Fibroblast of peridontal ligament (primary cell): ENCODE measurements at regions not wholly inside any gene's neighbourhood (a gene's known extent, or its start where the extent isn't known, plus 50 kb on each side); places are given as distances from the start of the nearest gene placed in this dataset.

Experiments
- DNase-seq: peaks from one replicate; pipeline ENCODE4 v3.0.0-alpha.2; 2010; ENCODE audit errors: extremely low read depth

DNA sequence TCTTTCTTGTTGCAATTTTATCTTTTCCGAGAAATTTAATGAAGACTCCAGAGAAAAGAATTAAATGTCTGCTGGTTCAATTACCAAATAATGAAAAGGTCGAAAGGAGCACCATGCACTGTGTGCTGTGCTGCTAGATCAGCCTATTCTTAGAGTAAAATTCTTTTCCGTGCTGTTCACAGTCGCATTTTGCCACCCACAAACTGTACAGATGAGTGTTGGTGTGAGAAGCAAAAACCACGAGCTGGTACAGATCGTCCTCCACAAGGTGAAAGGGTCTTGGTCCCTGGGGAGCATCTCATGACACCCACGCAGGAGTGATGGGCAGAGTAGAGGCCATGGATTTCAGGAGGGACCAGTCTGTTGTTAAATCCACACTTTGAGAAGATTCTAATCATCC is 143.8 kb upstream of the PUM3 start:
- DNase-seq, result no peak

DNA sequence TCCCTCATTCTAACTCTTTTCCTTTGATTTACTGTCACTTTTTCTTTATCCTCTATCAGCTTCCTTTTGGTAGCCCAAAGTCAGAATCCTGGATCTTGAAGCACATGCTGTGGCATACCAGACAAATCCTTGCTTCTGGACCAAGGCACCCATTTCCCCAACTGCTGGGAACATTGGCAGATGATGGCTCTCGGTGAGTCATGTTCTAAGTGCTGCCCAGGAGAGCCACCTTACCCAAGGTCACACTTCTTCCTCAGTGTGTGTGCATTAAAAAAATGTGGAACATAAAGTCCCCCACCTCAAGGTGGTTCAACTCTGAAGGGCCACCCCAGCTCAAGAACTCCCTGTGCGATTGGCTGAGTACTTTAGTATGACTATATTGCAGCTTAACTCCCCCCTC is 141.4 kb upstream of the PUM3 start:
- DNase-seq, result no peak

- no peak for DNase-seq
Measured at GRCh38 chr9:2984491-2984890, 140.6 kb upstream of the PUM3 start.

GRCh38 chr9:2979957-2980610 is 136.2 kb upstream of the PUM3 start:
- DNase-seq, result no peak

GRCh38 chr9:2972475-2972874 is 128.6 kb upstream of the PUM3 start:
- no peak for DNase-seq

DNA sequence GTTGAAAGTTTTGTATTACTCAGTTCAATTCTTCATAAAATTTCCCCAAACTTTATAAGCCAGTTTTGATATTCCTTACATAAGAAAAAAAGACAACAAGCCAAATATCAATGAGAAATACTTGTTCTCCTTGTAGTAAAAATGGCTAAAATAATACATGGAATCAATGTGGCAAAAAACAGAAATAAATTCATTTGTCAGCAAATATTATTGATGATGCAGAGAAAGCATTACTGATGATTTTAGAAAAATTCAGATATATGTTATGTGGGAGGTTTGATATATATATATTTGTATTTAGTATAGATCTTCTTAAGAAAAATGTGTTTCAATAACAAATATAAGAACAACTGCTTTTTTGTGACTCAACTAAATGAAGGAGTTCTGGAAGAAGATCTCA is 127.0 kb upstream of the PUM3 start:
- no peak for DNase-seq

DNA sequence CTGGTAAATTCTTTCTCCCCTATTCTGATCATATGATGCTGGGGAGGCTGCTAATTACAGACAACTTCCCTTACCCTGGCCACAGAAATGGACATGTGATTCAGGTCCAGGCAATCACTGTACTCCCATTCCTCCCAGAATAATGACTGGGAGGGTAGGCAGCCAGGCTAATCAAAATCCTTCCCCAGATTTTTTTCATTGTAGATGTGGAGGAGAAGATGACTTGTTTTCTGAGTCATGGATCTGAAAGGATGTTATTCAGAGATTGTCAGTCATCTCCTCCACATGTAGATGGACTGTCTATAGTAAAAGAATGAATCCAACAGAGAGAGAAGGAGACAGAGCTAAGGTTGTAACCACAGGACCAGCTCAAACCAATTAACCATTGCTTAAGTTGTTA is 123.9 kb upstream of the PUM3 start:
- DNase-seq, result peak; percentile 33

- DNase-seq, result no peak
Measured at GRCh38 chr9:2966565-2967300, 122.8 kb upstream of the PUM3 start.

- DNase-seq, result no peak
Measured at GRCh38 chr9:2964470-2964869, 120.6 kb upstream of the PUM3 start.

GRCh38 chr9:2963307-2963706 is 119.4 kb upstream of the PUM3 start:
- DNase-seq, result no peak

GRCh38 chr9:2962471-2963172 is 118.7 kb upstream of the PUM3 start:
- DNase-seq, result no peak

GRCh38 chr9:2958219-2958618 is 114.3 kb upstream of the PUM3 start:
- DNase-seq, result no peak

DNA sequence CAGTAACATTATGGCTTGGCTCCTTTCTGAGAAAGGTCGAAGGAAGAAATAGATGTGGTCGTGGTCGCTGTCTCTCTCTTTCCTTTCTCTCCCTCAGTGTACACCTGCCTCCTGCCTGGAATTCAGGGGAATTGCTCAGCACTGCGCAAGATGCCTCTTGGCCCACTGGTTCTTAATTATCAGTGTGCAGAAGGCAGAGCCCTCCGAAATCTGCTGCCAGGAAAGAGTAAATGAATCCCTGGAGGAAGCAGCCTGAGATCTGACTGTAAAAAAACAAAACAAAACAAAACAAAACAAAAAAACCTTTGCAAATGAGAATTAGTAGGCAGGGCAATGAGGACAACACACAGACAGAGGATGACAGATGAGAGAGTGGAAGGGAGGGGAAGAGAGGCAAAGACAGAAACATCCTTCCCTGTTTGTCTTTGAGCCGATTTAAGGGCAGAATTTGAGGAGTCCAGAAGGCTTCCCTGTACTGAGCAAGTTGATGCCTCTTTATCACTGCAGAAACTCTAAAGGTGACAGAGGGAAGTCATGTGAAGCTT is 113.8 kb upstream of the PUM3 start:
- DNase-seq, result no peak

GRCh38 chr9:2955575-2955974 is 111.7 kb upstream of the PUM3 start:
- DNase-seq, result peak; percentile 7

DNA sequence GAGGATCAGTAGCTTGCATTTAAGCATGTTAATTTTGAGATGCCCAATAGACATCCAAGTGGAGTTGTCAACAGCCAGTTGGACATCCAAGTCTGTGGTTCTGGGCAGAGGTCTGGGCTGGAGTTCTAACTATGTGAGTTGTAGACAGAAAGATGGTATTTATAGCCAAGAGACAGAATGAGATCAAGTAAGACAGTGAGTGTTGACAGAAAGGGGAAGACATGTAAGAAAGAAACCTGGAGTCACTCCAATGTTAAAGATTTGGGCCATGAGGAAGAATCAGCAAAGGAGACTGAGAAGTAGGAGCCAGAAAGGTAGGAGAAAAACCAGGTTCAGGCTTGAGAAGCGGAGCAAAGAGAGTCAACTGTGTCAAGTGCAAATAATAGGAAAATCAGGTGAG is 95.5 kb upstream of the PUM3 start:
- DNase-seq, result no peak

GRCh38 chr9:2936221-2936620 is 92.3 kb upstream of the PUM3 start:
- DNase-seq, result no peak

- DNase-seq, result no peak
Measured at GRCh38 chr9:2934883-2935282, 91.0 kb upstream of the PUM3 start.

DNA sequence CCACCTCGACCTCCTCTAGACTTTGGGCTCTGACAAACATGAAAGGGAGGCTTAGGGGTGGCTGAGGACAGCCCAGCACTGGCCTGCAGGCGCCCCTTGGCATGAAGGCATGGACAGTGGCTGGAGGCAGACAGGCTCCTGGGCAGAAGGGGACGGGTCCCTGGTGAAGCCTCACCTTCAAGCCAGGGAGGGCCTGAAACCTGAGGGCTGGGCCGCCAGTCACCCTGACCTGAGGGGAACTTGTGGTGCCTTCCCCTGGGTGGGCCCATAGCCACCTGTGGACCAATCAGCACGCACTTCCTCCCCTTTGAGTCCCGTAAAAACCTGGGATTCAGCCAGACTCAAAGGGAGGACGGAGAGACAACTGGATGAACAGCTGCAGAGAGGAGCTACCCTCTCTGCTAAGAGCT is 90.4 kb upstream of the PUM3 start:
- no peak for DNase-seq

- no peak for DNase-seq
Measured at GRCh38 chr9:2933165-2934095, 89.5 kb upstream of the PUM3 start.

- no peak for DNase-seq
Measured at GRCh38 chr9:2928411-2928810, 84.5 kb upstream of the PUM3 start.

GRCh38 chr9:2925016-2925415 is 81.1 kb upstream of the PUM3 start:
- DNase-seq, result no peak

GRCh38 chr9:2924380-2924768 is 80.5 kb upstream of the PUM3 start:
- DNase-seq, result no peak
